ENCODE measurements at regions not wholly inside any gene's neighbourhood (a gene's known extent, or its start where the extent isn't known, plus 50 kb on each side); places are given as distances from the start of the nearest gene placed in this dataset.

- no peak for DNase-seq (ENCODE audit: low spot score)
- ATAC-seq: no peak
- Histone ChIP-seq H3K27me3 (ENCODE audit: control insufficient read depth in 1 of 2, insufficient read depth in 2 of 2, low read length in 2 of 2) (peaks cover 0 to under 1% of the 10 kb centered on the region in 2 experiments; a peak in 1 of 5 replicates), H3K4me1 (ENCODE audit: insufficient read depth, low read length) (no peaks in the 10 kb centered on the region), H3K4me3 (replicated peaks in 1 of 3; ENCODE audit: insufficient read depth in 1 of 3, low read depth in 2 of 3, low read length in 3 of 3) (no peak overlapping the region), H3K79me2 (ENCODE audit: insufficient read depth, low read length) (no peaks in the 10 kb centered on the region), H3K36me3 (replicated peaks in 1 of 2; ENCODE audit: control insufficient read depth in 1 of 2, insufficient read depth in 2 of 2, low read length in 2 of 2) (no peaks in the 10 kb centered on the region), H3K9ac (ENCODE audit: insufficient read depth, low read depth, low read length) (no peak overlapping the region), H3K27ac (ENCODE audit: extremely low read length, insufficient read depth, low read length) (no peak overlapping the region), H2AFZ (ENCODE audit: low read length) (no peak overlapping the region), H4K20me1 (ENCODE audit: insufficient read depth, low read length) (no peaks in the 10 kb centered on the region), H3K9me3 (ENCODE audit: low read length) (peaks cover 94% of the 10 kb centered on the region), H3K4me2 (ENCODE audit: low read depth, low read length) (no peak overlapping the region)
- BruUV-seq (replicated peaks): no TSS peak
- FAIRE-seq: no peak
- CTCF ChIA-PET (ENCODE audit: low intra/inter-chr PET ratio, low total read pairs): no interaction called here
- intact Hi-C loops (cut with micrococcal nuclease; ENCODE audit: unreplicated experiment): no loop called here
- TF ChIP-seq ZNF770 (CRISPR knock-in tag; IDR thresholded peaks at IDR 0.05): no peak
- no peak for TF ChIP-seq CBX5 (CRISPR knock-in tag; IDR thresholded peaks at IDR 0.05; ENCODE audit: borderline replicate concordance)
- TF ChIP-seq MAFG (CRISPR knock-in tag; IDR thresholded peaks at IDR 0.05): no peak
- TF ChIP-seq ZNF484 (CRISPR knock-in tag; IDR thresholded peaks at IDR 0.05; ENCODE audit: borderline replicate concordance, low read depth): no peak
- TF ChIP-seq ZNF512B (CRISPR knock-in tag; IDR thresholded peaks at IDR 0.05; ENCODE audit: borderline replicate concordance): no peak
- TF ChIP-seq ZNF530 (CRISPR knock-in tag; IDR thresholded peaks at IDR 0.05; ENCODE audit: low read depth): no peak
- TF ChIP-seq ZNF10 (CRISPR knock-in tag; IDR thresholded peaks at IDR 0.05; ENCODE audit: borderline replicate concordance, low read depth): no peak
- TF ChIP-seq AHR (CRISPR knock-in tag; IDR thresholded peaks at IDR 0.05): no peak
- no peak for TF ChIP-seq POLR2G (IDR thresholded peaks at IDR 0.05; ENCODE audit: low read depth, low read length)
- no peak for TF ChIP-seq ZNF24 (IDR thresholded peaks at IDR 0.05)
- TF ChIP-seq ZNF136 (CRISPR knock-in tag; IDR thresholded peaks at IDR 0.05; ENCODE audit: low read depth): no peak
- TF ChIP-seq ZNF878 (CRISPR knock-in tag; IDR thresholded peaks at IDR 0.05): no peak
- TF ChIP-seq ZNF451 (CRISPR knock-in tag; IDR thresholded peaks at IDR 0.05): no peak
- POLR2A ChIA-PET: no interaction called here
- in situ Hi-C loops (cut with HindIII; ENCODE audit: extremely low pct_ligation_motif_present, low pct_unique_long_range_greater_than_20kb): no loop called here
- WGBS (ENCODE audit: low lambda C conversion rate): 20% methylated on average over 2 of the region's 2 CpGs
Observed at GRCh38 chr16:60302676-60303075, 1568.6 kb upstream of the GOT2 start.

All from HepG2 (cell line).